BJ (cell line): ENCODE measurements at regions not wholly inside any gene's neighbourhood (a gene's known extent, or its start where the extent isn't known, plus 50 kb on each side); places are given as distances from the start of the nearest gene placed in this dataset.

Source experiments
- CTCF ChIA-PET: fragments of 350-600 bp; formaldehyde crosslinking; extraction: SDS; loops from one replicate; lab custom pipeline; 2021; ENCODE audit warnings: antibody characterized with exemption, inconsistent platforms; lab: Yijun Ruan, JAX
- POLR2A ChIA-PET: fragments of 300-600 bp; sonication (Branson Sonifier 250); formaldehyde crosslinking; extraction: SDS; loops from one replicate; lab custom pipeline; 2021; ENCODE audit warnings: antibody characterized with exemption; lab: Charles Lee
- DNase-seq: peaks from one replicate; pipeline ENCODE4 v3.0.0-alpha.2; 2011; ENCODE audit warnings: low read depth
- H3K27me3 ChIP-seq: 2 replicates; pipeline ENCODE4 v1.6.0; 2011; ENCODE audit warnings: low read length; ENCODE audit not compliant: control insufficient read depth, insufficient read depth
- H3K36me3 ChIP-seq: 2 replicates; pipeline ENCODE4 v1.5.1; 2011; ENCODE audit warnings: low read length; ENCODE audit not compliant: control insufficient read depth, insufficient read depth
- H3K4me3 ChIP-seq: 2 replicates; pipeline ENCODE4 v1.5.1; 2011; ENCODE audit warnings: low read depth, mild to moderate bottlenecking, control low read depth, low read length
- CTCF ChIP-seq: IDR thresholded peaks from 2 replicates; pipeline ENCODE4 v1.5.1; 2011; ENCODE audit warnings: low read depth, mild to moderate bottlenecking, control low read depth, inconsistent platforms, low read length, moderate library complexity; ENCODE audit not compliant: insufficient read depth

GRCh38 chr11:15618583-15619032 lies 503.9 kb downstream of the INSC start:
- ChIA-PET POLR2A (no interaction called here), CTCF (no interaction called here)
- Histone ChIP-seq H3K4me3 (no peak overlapping the region), H3K36me3 (no peaks in the 10 kb centered on the region), H3K27me3 (no peaks in the 10 kb centered on the region)
- no peak for DNase-seq
- no peak for TF ChIP-seq CTCF

GRCh38 chr11:15621565-15621964 lies 506.8 kb downstream of the INSC start:
- no peak for DNase-seq
- Histone ChIP-seq H3K36me3 (no peaks in the 10 kb centered on the region), H3K27me3 (no peaks in the 10 kb centered on the region), H3K4me3 (no peak overlapping the region)
- ChIA-PET CTCF (interaction anchor here (0.6 to 1.7 kb wide), 2 partner anchors 10 to 26 kb away, joined by 3 to 4 read pairs; no protein-coding TSS in a partner anchor), POLR2A (no interaction called here)
- no peak for TF ChIP-seq CTCF

GRCh38 chr11:15622231-15622890 lies 507.6 kb downstream of the INSC start:
- no peak for TF ChIP-seq CTCF
- CTCF ChIA-PET, result interaction anchor here (0.6 to 1.7 kb wide), 2 partner anchors 9 to 27 kb away, joined by 3 to 4 read pairs; no protein-coding TSS in a partner anchor
- no peak for DNase-seq
- Histone ChIP-seq H3K27me3 (no peaks in the 10 kb centered on the region), H3K36me3 (no peaks in the 10 kb centered on the region), H3K4me3 (no peak overlapping the region)
- POLR2A ChIA-PET, result no interaction called here

GRCh38 chr11:15624701-15625100 lies 510.0 kb downstream of the INSC start:
- H3K4me3 ChIP-seq, result no peak overlapping the region
- no peaks in the 10 kb centered on the region for H3K36me3 ChIP-seq
- CTCF ChIA-PET, result interaction anchor here (1.1 kb wide), 1 partner anchor 12 kb away, joined by 5 read pairs; no protein-coding TSS in a partner anchor
- no peak for TF ChIP-seq CTCF
- DNase-seq, result no peak
- H3K27me3 ChIP-seq, result no peaks in the 10 kb centered on the region; the same call in 1 of the 2 replicates
- POLR2A ChIA-PET, result no interaction called here

- DNase-seq, result no peak
- CTCF ChIA-PET, result interaction anchor here (1.1 kb wide), 1 partner anchor 13 kb away, joined by 5 read pairs; no protein-coding TSS in a partner anchor
- Histone ChIP-seq H3K27me3 (no peaks in the 10 kb centered on the region; the same call in 1 of the 2 replicates), H3K36me3 (no peaks in the 10 kb centered on the region), H3K4me3 (no peak overlapping the region)
- POLR2A ChIA-PET, result no interaction called here
- no peak for TF ChIP-seq CTCF
Measured at GRCh38 chr11:15625691-15626090, 511.0 kb downstream of the INSC start.
